ENCODE measurements at regions not wholly inside any gene's neighbourhood (a gene's known extent, or its start where the extent isn't known, plus 50 kb on each side); places are given as distances from the start of the nearest gene placed in this dataset.

GRCh38 chr12:86647800-86648199 lies 391.6 kb upstream of the MGAT4C start:
- H3K27ac ChIP-seq (ENCODE audit: low read length in 2 of 2), result no peak overlapping the region
- Mint-ChIP-seq H3K4me3 (no peak overlapping the region), H3K9me3 (ENCODE audit: insufficient read depth) (peaks cover 4% of the 10 kb centered on the region), H3K27me3 (no peaks in the 10 kb centered on the region), H3K4me1 (no peaks in the 10 kb centered on the region), H3K27ac (no peak overlapping the region)
- intact Hi-C loops (cut with micrococcal nuclease), result no loop called here
- no peaks in the 10 kb centered on the region for H3K4me1 ChIP-seq (ENCODE audit: control insufficient read depth in 2 of 2, insufficient read depth in 2 of 2, low read length in 2 of 2)
- no peak for TF ChIP-seq EZH2 (IDR thresholded peaks at IDR 0.05; ENCODE audit: borderline replicate concordance, insufficient read depth, low read depth, low read length, poor library complexity, severe bottlenecking)
- no peak for TF ChIP-seq CTCF (IDR thresholded peaks at IDR 0.05)
- POLR2A ChIA-PET, result no interaction called here
- CTCF ChIA-PET, result no interaction called here
- no peaks in the 10 kb centered on the region for H3K27me3 ChIP-seq (replicated peaks in 1 of 4; ENCODE audit: control extremely low read depth in 1 of 4, control insufficient read depth in 3 of 4, insufficient read depth in 4 of 4, low read length in 3 of 4)
- no peak overlapping the region for H2AFZ ChIP-seq (ENCODE audit: insufficient read depth, low read depth, low read length, poor library complexity, severe bottlenecking)
- no peaks in the 10 kb centered on the region for H3K36me3 ChIP-seq (replicated peaks in 1 of 2; ENCODE audit: control extremely low read depth in 1 of 2, control insufficient read depth in 1 of 2, extremely low read depth in 1 of 2, insufficient read depth in 2 of 2, low read length in 1 of 2)
- no peaks in the 10 kb centered on the region for H3K79me2 ChIP-seq (ENCODE audit: control insufficient read depth, insufficient read depth, low read length)
- no peak for DNase-seq
- ATAC-seq (ENCODE audit: low read depth), result no peak
- no peak overlapping the region for H3K4me2 ChIP-seq (replicated peaks; ENCODE audit: low read depth, low read length, poor library complexity, severe bottlenecking)
- H3K4me3 ChIP-seq (ENCODE audit: control extremely low read depth in 1 of 5, extremely low read depth in 1 of 5, insufficient read depth in 1 of 5, low read depth in 2 of 5, low read length in 4 of 5), result no peak overlapping the region
- H3K9ac ChIP-seq (ENCODE audit: low read length), result no peak overlapping the region
- no peaks in the 10 kb centered on the region for H4K20me1 ChIP-seq (ENCODE audit: control insufficient read depth, insufficient read depth, low read length, poor library complexity, severe bottlenecking)
- WGBS (ENCODE audit: insufficient coverage), result no CpG with 5 or more reads among the region's 2 CpGs
- no peaks in the 10 kb centered on the region for H3K9me3 ChIP-seq (ENCODE audit: control extremely low read depth in 1 of 3, control insufficient read depth in 2 of 3, insufficient read depth in 1 of 3, low read length in 2 of 3)

GRCh38 chr12:86634456-86635410 lies 378.5 kb upstream of the MGAT4C start:
- intact Hi-C loops (cut with micrococcal nuclease), result no loop called here
- no peak overlapping the region for H2AFZ ChIP-seq (ENCODE audit: insufficient read depth, low read depth, low read length, poor library complexity, severe bottlenecking)
- Mint-ChIP-seq H3K9me3 (ENCODE audit: insufficient read depth) (peaks cover 2% of the 10 kb centered on the region), H3K4me3 (no peak overlapping the region), H3K4me1 (no peaks in the 10 kb centered on the region), H3K27me3 (no peaks in the 10 kb centered on the region), H3K27ac (no peak overlapping the region)
- H3K4me2 ChIP-seq (replicated peaks; ENCODE audit: low read depth, low read length, poor library complexity, severe bottlenecking), result no peak overlapping the region
- ChIA-PET POLR2A (no interaction called here), CTCF (no interaction called here)
- no peak overlapping the region for H3K9ac ChIP-seq (ENCODE audit: low read length)
- WGBS (ENCODE audit: insufficient coverage), result no CpG with 5 or more reads among the region's 4 CpGs
- H3K9me3 ChIP-seq (ENCODE audit: control extremely low read depth in 1 of 3, control insufficient read depth in 2 of 3, insufficient read depth in 1 of 3, low read length in 2 of 3), result no peaks in the 10 kb centered on the region
- no peaks in the 10 kb centered on the region for H3K4me1 ChIP-seq (ENCODE audit: control insufficient read depth in 2 of 2, insufficient read depth in 2 of 2, low read length in 2 of 2)
- H3K27ac ChIP-seq (ENCODE audit: low read length in 2 of 2), result no peak overlapping the region
- no peak overlapping the region for H3K4me3 ChIP-seq (ENCODE audit: control extremely low read depth in 1 of 5, extremely low read depth in 1 of 5, insufficient read depth in 1 of 5, low read depth in 2 of 5, low read length in 4 of 5)
- H3K79me2 ChIP-seq (ENCODE audit: control insufficient read depth, insufficient read depth, low read length), result no peaks in the 10 kb centered on the region
- no peaks in the 10 kb centered on the region for H3K36me3 ChIP-seq (replicated peaks in 1 of 2; ENCODE audit: control extremely low read depth in 1 of 2, control insufficient read depth in 1 of 2, extremely low read depth in 1 of 2, insufficient read depth in 2 of 2, low read length in 1 of 2)
- ATAC-seq (ENCODE audit: low read depth) (no peak), DNase-seq (no peak)
- H4K20me1 ChIP-seq (ENCODE audit: control insufficient read depth, insufficient read depth, low read length, poor library complexity, severe bottlenecking), result no peaks in the 10 kb centered on the region
- no peak for TF ChIP-seq CTCF (IDR thresholded peaks at IDR 0.05)
- TF ChIP-seq EZH2 (IDR thresholded peaks at IDR 0.05; ENCODE audit: borderline replicate concordance, insufficient read depth, low read depth, low read length, poor library complexity, severe bottlenecking), result no peak
- H3K27me3 ChIP-seq (replicated peaks in 1 of 4; ENCODE audit: control extremely low read depth in 1 of 4, control insufficient read depth in 3 of 4, insufficient read depth in 4 of 4, low read length in 3 of 4), result no peaks in the 10 kb centered on the region

Data from B cell (primary cell).